ENCODE measurements at regions not wholly inside any gene's neighbourhood (a gene's known extent, or its start where the extent isn't known, plus 50 kb on each side); places are given as distances from the start of the nearest gene placed in this dataset.
"Not testable (repeated sequence)": the region's sequence is repeated elsewhere in the genome, so short reads cannot be mapped to it uniquely, and the experiment has no call there.

DNA sequence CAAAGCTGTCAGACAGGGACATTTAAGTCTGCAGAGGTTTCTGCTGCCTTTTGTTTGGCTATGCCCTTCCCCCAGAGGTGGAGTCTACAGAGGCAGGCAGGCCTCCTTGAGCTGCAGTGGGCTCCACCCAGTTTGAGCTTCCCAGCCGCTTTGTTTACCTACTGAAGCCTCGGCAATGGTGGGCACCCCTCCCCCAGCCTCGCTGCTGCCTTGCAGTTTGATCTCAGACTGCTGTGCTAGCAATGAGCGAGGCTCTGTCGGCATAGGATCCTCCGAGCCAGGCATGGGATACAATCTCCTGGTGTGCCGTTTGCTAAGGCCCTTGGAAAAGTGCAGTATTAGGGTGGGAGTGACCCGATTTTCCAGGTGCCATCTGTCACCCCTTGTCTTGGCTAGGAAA is 149.4 kb upstream of the PGRMC2 start:
- DNase-seq, result not testable (repeated sequence)

DNA sequence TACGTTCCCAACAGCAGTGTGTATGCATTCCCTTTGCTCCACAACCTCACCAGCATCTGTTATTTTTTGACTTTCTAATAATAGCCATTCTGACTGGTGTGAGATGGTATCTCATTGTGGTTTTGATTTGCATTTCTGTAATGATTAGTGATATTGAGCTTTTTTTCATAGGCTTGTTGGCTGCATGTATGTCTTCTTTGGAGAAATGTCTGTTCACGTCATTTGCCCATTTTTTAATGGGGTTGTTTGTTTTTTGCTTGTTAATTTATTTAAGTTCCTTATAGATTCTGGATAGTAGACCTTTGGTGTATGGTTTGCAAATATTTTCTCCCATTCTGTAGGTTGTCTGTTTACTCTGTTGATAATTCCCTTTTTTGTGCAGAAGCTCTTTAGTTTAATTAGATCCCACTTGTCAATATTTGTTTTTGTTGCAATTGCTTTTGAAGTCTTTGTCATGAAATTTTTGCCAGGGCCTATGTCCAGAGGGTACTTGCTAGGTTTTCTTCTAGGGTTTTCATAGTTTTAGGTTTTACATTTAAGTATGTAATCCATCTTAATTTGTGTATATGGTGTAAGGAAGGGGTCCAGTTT is 141.5 kb upstream of the PGRMC2 start:
- DNase-seq, result not testable (repeated sequence)

GRCh38 chr4:128428397-128428796 is 140.8 kb upstream of the PGRMC2 start:
- DNase-seq, result no peak

- peak; percentile 18 to 40 for DNase-seq
Measured at GRCh38 chr4:128427832-128428366, 140.3 kb upstream of the PGRMC2 start.

- DNase-seq, result no peak
Measured at GRCh38 chr4:128424527-128425497, 137.2 kb upstream of the PGRMC2 start.

- DNase-seq, result not testable (repeated sequence)
Measured at GRCh38 chr4:128422296-128422695, 134.7 kb upstream of the PGRMC2 start.

DNA sequence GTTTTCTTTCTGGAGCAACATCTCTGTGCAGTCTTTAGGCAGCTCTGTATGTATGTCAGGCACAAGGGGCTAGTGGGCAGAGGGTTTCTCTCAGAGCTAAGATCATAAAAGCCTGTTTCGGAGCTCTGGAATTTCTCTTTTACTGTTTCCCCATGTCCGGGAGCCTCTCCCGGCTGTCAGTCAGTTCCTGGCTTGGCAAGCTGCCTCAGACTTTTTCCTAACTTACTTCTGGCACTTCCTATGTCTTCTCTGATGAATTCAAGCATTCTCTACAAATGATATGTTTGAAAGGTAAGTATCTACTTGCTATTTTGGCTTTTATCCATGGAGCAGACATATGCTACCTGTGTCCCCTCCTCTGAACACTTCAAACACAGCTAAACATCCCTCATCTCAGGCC is 129.3 kb upstream of the PGRMC2 start:
- DNase-seq, result no peak

- DNase-seq, result no peak
Measured at GRCh38 chr4:128410037-128410436, 122.4 kb upstream of the PGRMC2 start.

DNA sequence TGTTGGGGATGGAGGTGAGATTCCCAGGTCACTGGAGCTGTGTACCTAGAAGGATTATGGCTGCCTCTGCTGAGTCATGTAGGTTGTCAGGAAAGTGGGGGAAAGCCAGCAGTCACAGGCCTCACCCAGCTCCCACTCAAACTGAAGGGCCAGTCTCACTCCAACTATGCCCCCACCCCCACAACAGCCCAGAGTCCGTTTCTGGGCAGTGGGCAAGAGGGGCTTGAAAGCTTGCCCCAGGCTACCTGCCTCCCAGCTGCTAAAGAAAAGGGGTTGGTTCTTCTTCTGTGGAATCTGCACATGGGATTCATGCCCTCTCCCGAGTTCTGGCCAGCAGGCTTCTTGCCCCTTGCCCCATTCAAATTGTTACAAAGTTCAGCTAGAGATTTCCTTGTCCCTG is 116.0 kb upstream of the PGRMC2 start:
- DNase-seq, result no peak

GRCh38 chr4:128394778-128395177 is 107.2 kb upstream of the PGRMC2 start:
- no peak for DNase-seq

GRCh38 chr4:128393101-128393704 is 105.6 kb upstream of the PGRMC2 start:
- peak; percentile 25 to 76 for DNase-seq

- DNase-seq, result no peak
Measured at GRCh38 chr4:128390475-128390996, 102.9 kb upstream of the PGRMC2 start.

GRCh38 chr4:128388796-128389195 is 101.2 kb upstream of the PGRMC2 start:
- no peak for DNase-seq

- no peak for DNase-seq
Measured at GRCh38 chr4:128388352-128388630, 100.7 kb upstream of the PGRMC2 start.

GRCh38 chr4:128387600-128388351 is 100.2 kb upstream of the PGRMC2 start:
- DNase-seq, result peak in 1 of 2 experiments; percentile 35

DNA sequence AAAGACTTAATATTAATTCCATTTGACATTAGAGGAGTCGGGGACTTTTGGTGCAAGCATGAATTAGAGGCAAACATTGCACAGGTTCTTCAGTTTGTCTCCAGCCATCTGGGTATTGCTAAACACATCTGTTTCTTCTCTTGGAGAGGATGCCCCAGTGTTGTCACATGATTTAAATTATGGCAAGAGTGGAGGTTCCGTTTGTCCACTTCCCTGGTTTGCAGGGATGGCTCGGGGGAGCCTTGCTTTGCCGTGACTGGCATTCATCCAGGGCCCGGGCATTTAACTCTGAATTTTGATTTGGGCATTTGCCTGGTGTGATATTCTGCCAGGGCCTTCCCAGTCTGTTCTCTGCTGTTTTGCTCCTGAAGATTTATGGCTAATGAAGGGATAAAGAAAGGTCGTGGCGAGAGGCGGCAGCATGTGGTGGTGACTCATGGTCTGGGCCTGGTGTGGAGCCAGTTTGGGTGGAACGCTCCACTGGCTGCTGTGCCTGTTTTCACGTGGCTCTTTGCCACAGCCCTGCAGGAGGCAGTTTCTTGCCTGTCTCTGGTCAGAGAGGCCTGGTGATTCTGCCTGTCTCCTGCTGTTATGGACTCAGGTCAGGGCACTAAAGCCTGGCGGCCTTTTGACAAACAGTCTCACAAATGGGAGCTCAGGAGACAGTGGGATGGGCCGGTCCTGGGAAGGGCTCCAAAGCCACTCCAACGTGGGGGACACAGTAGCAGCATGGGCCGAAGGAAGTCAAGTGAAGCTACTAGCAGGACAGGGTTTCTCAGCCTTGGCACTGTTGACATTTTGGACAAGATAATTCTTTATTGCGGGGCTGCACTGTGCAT is 99.4 kb upstream of the PGRMC2 start:
- DNase-seq, result peak; percentile 81 to 91

DNA sequence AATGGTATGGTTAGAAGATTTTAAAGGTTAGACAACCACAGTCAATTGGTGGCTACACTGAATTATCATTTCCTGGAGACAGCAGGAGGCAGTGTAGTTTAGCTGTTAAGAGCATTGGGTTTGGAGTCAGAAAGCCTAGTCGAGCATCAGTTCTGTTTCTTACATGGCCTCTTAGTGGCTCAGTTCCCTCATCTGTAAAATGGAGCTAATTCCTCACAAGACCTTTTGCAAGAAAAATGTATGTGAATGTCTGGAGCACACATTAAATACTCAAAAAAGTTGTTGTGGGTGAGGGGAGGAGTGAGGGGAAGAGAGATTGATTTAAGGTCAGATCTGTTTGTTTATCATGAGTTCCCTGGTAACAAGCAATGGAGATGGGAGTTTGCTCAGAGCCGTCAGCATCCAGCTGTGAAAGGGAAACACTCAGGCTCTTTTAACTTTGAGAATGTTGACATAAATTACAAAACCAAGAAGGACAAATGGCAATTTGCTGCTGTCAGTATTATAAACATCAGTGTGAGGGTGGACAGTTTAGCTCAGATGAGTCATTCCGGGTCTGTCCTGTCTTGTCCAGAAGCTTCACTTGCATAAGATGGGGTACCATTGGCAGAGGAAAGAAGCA is 98.2 kb upstream of the PGRMC2 start:
- peak; percentile 18 to 69 for DNase-seq

DNA sequence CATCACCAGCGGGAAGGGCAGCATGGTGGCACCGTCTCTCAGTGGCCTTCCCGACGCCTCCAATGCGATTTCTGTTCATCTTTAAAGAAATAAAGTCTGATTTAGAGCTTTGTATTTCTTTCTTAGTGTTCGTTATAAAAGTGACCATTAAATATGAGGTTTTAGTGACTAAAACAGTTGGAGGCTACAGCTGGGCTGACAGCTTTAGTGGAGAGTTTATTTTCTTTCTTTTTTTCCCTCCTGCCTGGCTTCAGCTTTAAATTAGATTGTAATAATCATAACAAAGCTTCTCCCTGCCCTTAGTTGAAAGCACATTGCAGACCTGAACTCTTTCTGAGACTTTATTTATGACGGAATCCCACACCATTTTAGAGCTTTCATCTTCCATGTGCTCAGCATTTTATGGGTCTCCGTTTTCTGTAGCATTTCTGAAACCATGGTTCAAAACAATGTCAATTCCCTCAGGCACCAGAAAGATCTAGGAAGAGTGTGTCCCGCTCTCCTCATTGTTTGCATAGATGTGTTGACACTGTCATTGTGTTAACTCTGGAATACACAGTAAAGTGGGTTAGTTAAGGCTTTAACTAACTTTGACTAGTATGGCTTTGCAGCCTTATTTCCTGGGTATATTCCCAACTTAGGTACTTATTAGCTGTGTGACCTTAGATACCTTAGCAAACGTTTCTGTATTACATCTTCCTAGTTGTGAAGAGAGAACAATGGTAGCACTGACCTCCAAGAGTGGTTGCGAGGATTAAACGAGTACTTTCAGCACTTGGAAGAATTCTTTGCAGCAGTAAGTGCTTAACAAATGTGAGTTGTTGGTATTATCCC is 97.4 kb upstream of the PGRMC2 start:
- DNase-seq, result no peak

DNA sequence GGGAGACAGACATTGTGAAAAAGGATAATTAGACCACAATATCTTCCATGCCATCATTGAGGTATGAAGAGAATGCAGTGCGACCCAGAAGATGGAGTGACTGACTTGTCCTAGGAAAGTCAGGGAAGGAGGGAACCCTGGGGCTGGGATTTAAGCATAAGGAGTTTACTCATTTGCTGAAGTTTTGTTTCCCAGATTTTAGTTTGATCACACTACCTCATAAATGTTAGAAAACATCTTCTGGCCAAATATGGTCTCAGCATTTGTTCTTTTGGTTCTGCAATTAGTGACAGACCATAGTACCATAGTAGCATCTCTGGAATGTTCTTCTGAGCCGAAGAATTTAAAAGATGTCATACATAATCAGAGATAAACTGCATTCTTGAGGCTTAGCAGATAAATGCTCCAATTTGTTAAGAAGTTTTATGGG is 96.5 kb upstream of the PGRMC2 start:
- no peak for DNase-seq
